ENCODE measurements at regions not wholly inside any gene's neighbourhood (a gene's known extent, or its start where the extent isn't known, plus 50 kb on each side); places are given as distances from the start of the nearest gene placed in this dataset.

GRCh38 chr5:30039379-30039778, 1154.1 kb upstream of the CDH6 start:
- TF ChIP-seq JUNB (IDR thresholded peaks at IDR 0.05; ENCODE audit: unreplicated experiment) (no peak), NANOG (IDR thresholded peaks at IDR 0.05; ENCODE audit: borderline replicate concordance) (no peak), EZH2phosphoT487 (IDR thresholded peaks at IDR 0.05; ENCODE audit: unreplicated experiment) (no peak), POLR2AphosphoS5 (IDR thresholded peaks at IDR 0.05; ENCODE audit: low read depth) (no peak), ZNF114 (CRISPR knock-in tag; IDR thresholded peaks at IDR 0.05) (no peak), STAT1 (IDR thresholded peaks at IDR 0.05; ENCODE audit: unreplicated experiment) (no peak), EZH2 (IDR thresholded peaks at IDR 0.05; ENCODE audit: low read depth, unreplicated experiment) (no peak), ZNF331 (CRISPR knock-in tag; IDR thresholded peaks at IDR 0.05; ENCODE audit: low read depth) (no peak), CTCF (conservative IDR thresholded peaks at IDR 0.05; ENCODE audit: low read depth in 2 of 2) (no peak), ETS1 (IDR thresholded peaks at IDR 0.05) (no peak), CREB1 (CRISPR knock-in tag; IDR thresholded peaks at IDR 0.05; ENCODE audit: low read depth) (no peak)
- TF ChIP-seq, protein P1, sequence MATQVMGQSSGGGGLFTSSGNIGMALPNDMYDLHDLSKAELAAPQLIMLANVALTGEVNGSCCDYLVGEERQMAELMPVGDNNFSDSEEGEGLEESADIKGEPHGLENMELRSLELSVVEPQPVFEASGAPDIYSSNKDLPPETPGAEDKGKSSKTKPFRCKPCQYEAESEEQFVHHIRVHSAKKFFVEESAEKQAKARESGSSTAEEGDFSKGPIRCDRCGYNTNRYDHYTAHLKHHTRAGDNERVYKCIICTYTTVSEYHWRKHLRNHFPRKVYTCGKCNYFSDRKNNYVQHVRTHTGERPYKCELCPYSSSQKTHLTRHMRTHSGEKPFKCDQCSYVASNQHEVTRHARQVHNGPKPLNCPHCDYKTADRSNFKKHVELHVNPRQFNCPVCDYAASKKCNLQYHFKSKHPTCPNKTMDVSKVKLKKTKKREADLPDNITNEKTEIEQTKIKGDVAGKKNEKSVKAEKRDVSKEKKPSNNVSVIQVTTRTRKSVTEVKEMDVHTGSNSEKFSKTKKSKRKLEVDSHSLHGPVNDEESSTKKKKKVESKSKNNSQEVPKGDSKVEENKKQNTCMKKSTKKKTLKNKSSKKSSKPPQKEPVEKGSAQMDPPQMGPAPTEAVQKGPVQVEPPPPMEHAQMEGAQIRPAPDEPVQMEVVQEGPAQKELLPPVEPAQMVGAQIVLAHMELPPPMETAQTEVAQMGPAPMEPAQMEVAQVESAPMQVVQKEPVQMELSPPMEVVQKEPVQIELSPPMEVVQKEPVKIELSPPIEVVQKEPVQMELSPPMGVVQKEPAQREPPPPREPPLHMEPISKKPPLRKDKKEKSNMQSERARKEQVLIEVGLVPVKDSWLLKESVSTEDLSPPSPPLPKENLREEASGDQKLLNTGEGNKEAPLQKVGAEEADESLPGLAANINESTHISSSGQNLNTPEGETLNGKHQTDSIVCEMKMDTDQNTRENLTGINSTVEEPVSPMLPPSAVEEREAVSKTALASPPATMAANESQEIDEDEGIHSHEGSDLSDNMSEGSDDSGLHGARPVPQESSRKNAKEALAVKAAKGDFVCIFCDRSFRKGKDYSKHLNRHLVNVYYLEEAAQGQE (IDR thresholded peaks at IDR 0.05; ENCODE audit: unreplicated experiment): no peak
- TF ChIP-seq, protein P2, sequence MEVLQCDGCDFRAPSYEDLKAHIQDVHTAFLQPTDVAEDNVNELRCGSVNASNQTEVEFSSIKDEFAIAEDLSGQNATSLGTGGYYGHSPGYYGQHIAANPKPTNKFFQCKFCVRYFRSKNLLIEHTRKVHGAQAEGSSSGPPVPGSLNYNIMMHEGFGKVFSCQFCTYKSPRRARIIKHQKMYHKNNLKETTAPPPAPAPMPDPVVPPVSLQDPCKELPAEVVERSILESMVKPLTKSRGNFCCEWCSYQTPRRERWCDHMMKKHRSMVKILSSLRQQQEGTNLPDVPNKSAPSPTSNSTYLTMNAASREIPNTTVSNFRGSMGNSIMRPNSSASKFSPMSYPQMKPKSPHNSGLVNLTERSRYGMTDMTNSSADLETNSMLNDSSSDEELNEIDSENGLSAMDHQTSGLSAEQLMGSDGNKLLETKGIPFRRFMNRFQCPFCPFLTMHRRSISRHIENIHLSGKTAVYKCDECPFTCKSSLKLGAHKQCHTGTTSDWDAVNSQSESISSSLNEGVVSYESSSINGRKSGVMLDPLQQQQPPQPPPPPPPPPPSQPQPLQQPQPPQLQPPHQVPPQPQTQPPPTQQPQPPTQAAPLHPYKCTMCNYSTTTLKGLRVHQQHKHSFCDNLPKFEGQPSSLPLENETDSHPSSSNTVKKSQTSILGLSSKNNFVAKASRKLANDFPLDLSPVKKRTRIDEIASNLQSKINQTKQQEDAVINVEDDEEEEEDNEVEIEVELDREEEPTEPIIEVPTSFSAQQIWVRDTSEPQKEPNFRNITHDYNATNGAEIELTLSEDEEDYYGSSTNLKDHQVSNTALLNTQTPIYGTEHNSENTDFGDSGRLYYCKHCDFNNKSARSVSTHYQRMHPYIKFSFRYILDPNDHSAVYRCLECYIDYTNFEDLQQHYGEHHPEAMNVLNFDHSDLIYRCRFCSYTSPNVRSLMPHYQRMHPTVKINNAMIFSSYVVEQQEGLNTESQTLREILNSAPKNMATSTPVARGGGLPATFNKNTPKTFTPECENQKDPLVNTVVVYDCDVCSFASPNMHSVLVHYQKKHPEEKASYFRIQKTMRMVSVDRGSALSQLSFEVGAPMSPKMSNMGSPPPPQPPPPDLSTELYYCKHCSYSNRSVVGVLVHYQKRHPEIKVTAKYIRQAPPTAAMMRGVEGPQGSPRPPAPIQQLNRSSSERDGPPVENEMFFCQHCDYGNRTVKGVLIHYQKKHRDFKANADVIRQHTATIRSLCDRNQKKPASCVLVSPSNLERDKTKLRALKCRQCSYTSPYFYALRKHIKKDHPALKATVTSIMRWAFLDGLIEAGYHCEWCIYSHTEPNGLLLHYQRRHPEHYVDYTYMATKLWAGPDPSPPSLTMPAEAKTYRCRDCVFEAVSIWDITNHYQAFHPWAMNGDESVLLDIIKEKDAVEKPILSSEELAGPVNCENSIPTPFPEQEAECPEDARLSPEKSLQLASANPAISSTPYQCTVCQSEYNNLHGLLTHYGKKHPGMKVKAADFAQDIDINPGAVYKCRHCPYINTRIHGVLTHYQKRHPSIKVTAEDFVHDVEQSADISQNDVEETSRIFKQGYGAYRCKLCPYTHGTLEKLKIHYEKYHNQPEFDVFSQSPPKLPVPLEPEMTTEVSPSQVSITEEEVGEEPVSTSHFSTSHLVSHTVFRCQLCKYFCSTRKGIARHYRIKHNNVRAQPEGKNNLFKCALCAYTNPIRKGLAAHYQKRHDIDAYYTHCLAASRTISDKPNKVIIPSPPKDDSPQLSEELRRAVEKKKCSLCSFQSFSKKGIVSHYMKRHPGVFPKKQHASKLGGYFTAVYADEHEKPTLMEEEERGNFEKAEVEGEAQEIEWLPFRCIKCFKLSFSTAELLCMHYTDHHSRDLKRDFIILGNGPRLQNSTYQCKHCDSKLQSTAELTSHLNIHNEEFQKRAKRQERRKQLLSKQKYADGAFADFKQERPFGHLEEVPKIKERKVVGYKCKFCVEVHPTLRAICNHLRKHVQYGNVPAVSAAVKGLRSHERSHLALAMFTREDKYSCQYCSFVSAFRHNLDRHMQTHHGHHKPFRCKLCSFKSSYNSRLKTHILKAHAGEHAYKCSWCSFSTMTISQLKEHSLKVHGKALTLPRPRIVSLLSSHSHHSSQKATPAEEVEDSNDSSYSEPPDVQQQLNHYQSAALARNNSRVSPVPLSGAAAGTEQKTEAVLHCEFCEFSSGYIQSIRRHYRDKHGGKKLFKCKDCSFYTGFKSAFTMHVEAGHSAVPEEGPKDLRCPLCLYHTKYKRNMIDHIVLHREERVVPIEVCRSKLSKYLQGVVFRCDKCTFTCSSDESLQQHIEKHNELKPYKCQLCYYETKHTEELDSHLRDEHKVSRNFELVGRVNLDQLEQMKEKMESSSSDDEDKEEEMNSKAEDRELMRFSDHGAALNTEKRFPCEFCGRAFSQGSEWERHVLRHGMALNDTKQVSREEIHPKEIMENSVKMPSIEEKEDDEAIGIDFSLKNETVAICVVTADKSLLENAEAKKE (CRISPR knock-in tag; IDR thresholded peaks at IDR 0.05): no peak
- H4K20me1 ChIP-seq (replicated peaks; ENCODE audit: insufficient read depth): no peaks in the 10 kb centered on the region
- DNase-seq (ENCODE audit: low spot score) (no peak), ATAC-seq (no peak)
- no peaks in the 10 kb centered on the region for H3F3A ChIP-seq (replicated peaks; ENCODE audit: low read depth)
- H3K9me3 Mint-ChIP-seq: peaks cover 3% of the 10 kb centered on the region; the same call in 2 of the 3 replicates
- H3K27me3 Mint-ChIP-seq (ENCODE audit: insufficient read depth, low read depth, poor library complexity): peaks cover 2% of the 10 kb centered on the region
- H3K4me2 ChIP-seq: no peak overlapping the region
- no peak overlapping the region for H3K27ac ChIP-seq (ENCODE audit: low read depth)
- H3K4me1 ChIP-seq (ENCODE audit: insufficient read depth): no peaks in the 10 kb centered on the region
- peaks cover 7% of the 10 kb centered on the region; the same call in 2 of the 3 replicates for H3K36me3 Mint-ChIP-seq (ENCODE audit: low read depth)
- H2AFZ ChIP-seq: no peak overlapping the region
- H3K36me3 ChIP-seq (ENCODE audit: insufficient read depth): no peaks in the 10 kb centered on the region
- H3K4me3 ChIP-seq: no peak overlapping the region
- no peak overlapping the region for H3K27ac Mint-ChIP-seq
- H3K27me3 ChIP-seq (ENCODE audit: insufficient read depth): no peaks in the 10 kb centered on the region
- H3K4me3 Mint-ChIP-seq: no peak overlapping the region
- H3K9me2 ChIP-seq (ENCODE audit: insufficient read depth): no peaks in the 10 kb centered on the region
- no peaks in the 10 kb centered on the region for H3K79me2 ChIP-seq (replicated peaks; ENCODE audit: insufficient read depth)
- peaks cover 9% of the 10 kb centered on the region; the same call in 2 of the 3 replicates for H3K4me1 Mint-ChIP-seq

Data from GM23338 (cell line).